H9 (cell line): ENCODE measurements at regions not wholly inside any gene's neighbourhood (a gene's known extent, or its start where the extent isn't known, plus 50 kb on each side); places are given as distances from the start of the nearest gene placed in this dataset.

ENCODE experiments used
- DNase-seq: peaks from one replicate; pipeline ENCODE4 v3.0.0-alpha.2; 2017
- H2AFZ ChIP-seq: one replicate; pipeline ENCODE4 v1.6.1; 2013; ENCODE audit warnings: mild to moderate bottlenecking, low read length, control low read depth, moderate library complexity
- H2AK5ac ChIP-seq: 2 replicates; pipeline ENCODE4 v1.6.1; 2013; ENCODE audit warnings: low read length, control low read depth, mixed read lengths; ENCODE audit not compliant: insufficient read length
- H2BK120ac ChIP-seq: one replicate; pipeline ENCODE4 v1.6.1; 2013; ENCODE audit warnings: low read depth, mild to moderate bottlenecking, low read length, control low read depth, inconsistent platforms; ENCODE audit not compliant: poor library complexity, severe bottlenecking
- H2BK12ac ChIP-seq: 2 replicates; pipeline ENCODE4 v1.6.1; 2013; ENCODE audit warnings: low read length, control low read depth, mixed read lengths, low read depth; ENCODE audit not compliant: insufficient read length
- H2BK15ac ChIP-seq: 2 replicates; pipeline ENCODE4 v1.6.1; 2013; ENCODE audit warnings: low read depth, low read length, control low read depth
- H2BK20ac ChIP-seq: one replicate; pipeline ENCODE4 v1.6.1; 2013; ENCODE audit warnings: low read depth, mild to moderate bottlenecking, low read length, control low read depth, inconsistent platforms; ENCODE audit not compliant: poor library complexity, severe bottlenecking
- H2BK5ac ChIP-seq: 2 replicates; pipeline ENCODE4 v1.6.1; 2013; ENCODE audit warnings: low read length, control low read depth, mixed read lengths; ENCODE audit not compliant: insufficient read length
- H3K14ac ChIP-seq: 2 replicates; pipeline ENCODE4 v1.6.1; 2013; ENCODE audit warnings: low read length, control low read depth; ENCODE audit not compliant: insufficient read depth
- H3K18ac ChIP-seq: 2 replicates; pipeline ENCODE4 v1.6.1; 2013; ENCODE audit warnings: low read depth, mild to moderate bottlenecking, mixed read lengths, low read length, control low read depth; ENCODE audit not compliant: insufficient read length
- H3K23ac ChIP-seq: 2 replicates; pipeline ENCODE4 v1.6.1; 2013; ENCODE audit warnings: low read length, control low read depth, mixed read lengths, low read depth; ENCODE audit not compliant: insufficient read length
- H3K23me2 ChIP-seq: 2 replicates; pipeline ENCODE4 v1.6.1; 2013; ENCODE audit warnings: low read depth, mild to moderate bottlenecking, mixed read lengths, low read length, control low read depth; ENCODE audit not compliant: insufficient read length, poor library complexity, severe bottlenecking
- H3K27ac ChIP-seq: 2 replicates; pipeline ENCODE4 v1.5.1; 2013; ENCODE audit warnings: low read length, control low read depth, mixed read lengths, low read depth; ENCODE audit not compliant: insufficient read length
- H3K27me3 ChIP-seq: 2 replicates; pipeline ENCODE4 v1.6.1; 2013; ENCODE audit warnings: low read length, control low read depth, inconsistent platforms; ENCODE audit not compliant: insufficient read depth
- H3K4ac ChIP-seq: 2 replicates; pipeline ENCODE4 v1.6.1; 2013; ENCODE audit warnings: low read depth, mild to moderate bottlenecking, control low read depth, inconsistent platforms, low read length, moderate library complexity
- H3K4me1 ChIP-seq: 2 replicates; pipeline ENCODE4 v1.6.1; 2013; ENCODE audit warnings: low read length, control low read depth, inconsistent platforms; ENCODE audit not compliant: insufficient read depth
- H3K4me2 ChIP-seq: 2 replicates; pipeline ENCODE4 v1.6.1; 2013; ENCODE audit warnings: low read length, control low read depth, mixed read lengths; ENCODE audit not compliant: insufficient read length, insufficient read depth
- H3K56ac ChIP-seq: 2 replicates; pipeline ENCODE4 v1.6.1; 2013; ENCODE audit warnings: low read depth, mild to moderate bottlenecking, mixed read lengths, low read length, control low read depth; ENCODE audit not compliant: insufficient read length
- H3K79me1 ChIP-seq: 2 replicates; pipeline ENCODE4 v1.6.1; 2013; ENCODE audit warnings: low read depth, mild to moderate bottlenecking, moderate library complexity, low read length, control low read depth, inconsistent platforms; ENCODE audit not compliant: insufficient read depth, poor library complexity, severe bottlenecking
- H3K79me2 ChIP-seq: 2 replicates; pipeline ENCODE4 v1.6.1; 2013; ENCODE audit warnings: low read length, control low read depth, inconsistent platforms; ENCODE audit not compliant: insufficient read depth
- H3K9ac ChIP-seq: 2 replicates; pipeline ENCODE4 v1.6.1; 2013; ENCODE audit warnings: low read length, control low read depth, mixed read lengths; ENCODE audit not compliant: insufficient read length; ENCODE audit errors: extremely low read depth
- H3K9me3 ChIP-seq: one replicate; pipeline ENCODE4 v1.6.1; 2013; ENCODE audit warnings: low read depth, low read length, inconsistent platforms; ENCODE audit not compliant: control insufficient read depth
- H3T11ph ChIP-seq: one replicate; pipeline ENCODE4 v1.6.1; 2013; ENCODE audit warnings: mild to moderate bottlenecking, low read length, control low read depth, inconsistent platforms
- H4K20me1 ChIP-seq: one replicate; pipeline ENCODE4 v1.6.1; 2013; ENCODE audit not compliant: control insufficient read depth, insufficient read length, insufficient read depth
- H4K5ac ChIP-seq: 2 replicates; pipeline ENCODE4 v1.6.1; 2013; ENCODE audit warnings: low read depth, mild to moderate bottlenecking, mixed read lengths, low read length, control low read depth; ENCODE audit not compliant: insufficient read length
- H4K8ac ChIP-seq: replicated peaks from 2 replicates; pipeline ENCODE4 v1.6.1; 2013; ENCODE audit warnings: low read length, control low read depth, mixed read lengths, low read depth; ENCODE audit not compliant: insufficient read length
- H4K91ac ChIP-seq: 2 replicates; pipeline ENCODE4 v1.6.1; 2013; ENCODE audit warnings: low read depth, mild to moderate bottlenecking, moderate library complexity, mixed read lengths, low read length, control low read depth; ENCODE audit not compliant: insufficient read length
- H3K27ac Mint-ChIP-seq, 3 experiments: 2 replicates in 2 of 3; 3 replicates in 1 of 3; pipeline ENCODE4 v1.8.0; 2020 to 2021; ENCODE audit warnings: mixed read lengths in 3 of 3, mild to moderate bottlenecking in 1 of 3, moderate library complexity in 1 of 3
- H3K27me3 Mint-ChIP-seq: 2 replicates; pipeline ENCODE4 v1.8.0; 2021; ENCODE audit warnings: low read depth, mild to moderate bottlenecking, moderate library complexity, mixed read lengths
- H3K36me3 Mint-ChIP-seq, 3 experiments: 2 replicates in 2 of 3; 3 replicates in 1 of 3; pipeline ENCODE4 v1.8.0; 2020 to 2021; ENCODE audit warnings: low read depth in 3 of 3, mixed read lengths in 3 of 3; ENCODE audit not compliant: insufficient read depth in 1 of 3
- H3K4me1 Mint-ChIP-seq, 2 experiments: 2 replicates each; pipeline ENCODE4 v1.8.0; 2020; ENCODE audit warnings: mixed read lengths in 2 of 2
- H3K4me3 Mint-ChIP-seq, 2 experiments: 2 replicates in 1 of 2; 3 replicates in 1 of 2; pipeline ENCODE4 v1.8.0; 2020 to 2021; ENCODE audit warnings: mild to moderate bottlenecking in 2 of 2, mixed read lengths in 2 of 2, moderate library complexity in 1 of 2
- H3K9me3 Mint-ChIP-seq, 2 experiments: 2 replicates in 1 of 2; 3 replicates in 1 of 2; pipeline ENCODE4 v1.8.0; 2020; ENCODE audit warnings: mild to moderate bottlenecking in 2 of 2, mixed read lengths in 2 of 2, moderate library complexity in 1 of 2
- CTCF ChIP-seq: fragments of 200-600 bp; sonication (generic); conservative IDR thresholded peaks from 3 replicates; pipeline ENCODE4 v1.8.0; 2021; ENCODE audit warnings: antibody characterized with exemption, mild to moderate bottlenecking
- WGBS: extraction: QIAGEN DNeasy Blood & Tissue Kit; methylation state at CpG from one replicate; pipeline ENCODE4 v1.1.7; 2013; ENCODE audit warnings: missing lambda C conversion rate, low lambda C conversion rate, mixed read lengths; ENCODE audit not compliant: insufficient read length; ENCODE audit errors: extremely low coverage; 5-methylcytosine and 5-hydroxymethylcytosine counted together

- Histone ChIP-seq H3K9me3 (no peaks in the 10 kb centered on the region), H3K23ac (no peak overlapping the region), H2BK15ac (no peak overlapping the region), H3K18ac (no peak overlapping the region), H3K4me2 (no peak overlapping the region), H3T11ph (no peak overlapping the region), H2BK120ac (no peak overlapping the region), H2BK20ac (no peak overlapping the region), H3K79me2 (no peaks in the 10 kb centered on the region), H2AK5ac (no peak overlapping the region), H3K14ac (no peak overlapping the region), H3K79me1 (no peaks in the 10 kb centered on the region), H2BK5ac (no peak overlapping the region), H4K5ac (no peak overlapping the region), H3K27me3 (no peaks in the 10 kb centered on the region), H4K91ac (no peak overlapping the region), H3K4ac (no peak overlapping the region), H3K4me1 (no peaks in the 10 kb centered on the region), H4K8ac (no peak overlapping the region), H3K27ac (no peak overlapping the region), H3K56ac (no peak overlapping the region), H4K20me1 (no peaks in the 10 kb centered on the region), H2BK12ac (no peak overlapping the region), H2AFZ (no peak overlapping the region), H3K23me2 (no peaks in the 10 kb centered on the region), H3K9ac (no peak overlapping the region)
- WGBS = no CpG with 5 or more reads among the region's 2 CpGs
- H3K4me3 Mint-ChIP-seq = no peak overlapping the region
- no peaks in the 10 kb centered on the region for H3K36me3 Mint-ChIP-seq
- DNase-seq = no peak
- no peaks in the 10 kb centered on the region for H3K27me3 Mint-ChIP-seq
- no peaks in the 10 kb centered on the region for H3K9me3 Mint-ChIP-seq
- no peaks in the 10 kb centered on the region for H3K4me1 Mint-ChIP-seq
- no peak overlapping the region for H3K27ac Mint-ChIP-seq
- no peak for TF ChIP-seq CTCF
Observed at GRCh38 chr3:132926098-132926497, 112.1 kb upstream of the TMEM108 start.
